Neural progenitor cell (in vitro differentiated cells): ENCODE measurements at regions not wholly inside any gene's neighbourhood (a gene's known extent, or its start where the extent isn't known, plus 50 kb on each side); places are given as distances from the start of the nearest gene placed in this dataset.

ENCODE experiments used
- DNase-seq: peaks from one replicate; pipeline ENCODE4 v3.0.0-alpha.2; 2016; ENCODE audit warnings: low spot score
- H2AFZ ChIP-seq: fragments of 200-600 bp; sonication (generic); replicated peaks from 2 replicates; pipeline ENCODE4 v1.6.1; 2016; ENCODE audit warnings: antibody characterized with exemption
- H3F3A ChIP-seq: fragments of 200-600 bp; sonication (generic); 2 replicates; pipeline ENCODE4 v1.6.1; 2016; ENCODE audit warnings: antibody characterized with exemption, low read depth
- H3K27ac ChIP-seq: fragments of 200-600 bp; sonication (generic); 2 replicates; pipeline ENCODE4 v1.5.1; 2016; ENCODE audit warnings: mild to moderate bottlenecking
- H3K27me3 ChIP-seq: fragments of 200-600 bp; sonication (generic); 2 replicates; pipeline ENCODE4 v1.6.1; 2016; ENCODE audit warnings: mild to moderate bottlenecking, moderate library complexity
- H3K36me3 ChIP-seq: fragments of 200-600 bp; sonication (generic); 2 replicates; pipeline ENCODE4 v1.5.1; 2016
- H3K4me1 ChIP-seq: fragments of 200-600 bp; sonication (generic); 2 replicates; pipeline ENCODE4 v1.6.1; 2016; ENCODE audit warnings: mixed run types
- H3K4me2 ChIP-seq: fragments of 200-600 bp; sonication (generic); 2 replicates; pipeline ENCODE4 v1.6.1; 2016
- H3K4me3 ChIP-seq: fragments of 200-600 bp; sonication (generic); 2 replicates; pipeline ENCODE4 v1.5.1; 2016
- H3K79me2 ChIP-seq: fragments of 200-600 bp; sonication (generic); 2 replicates; pipeline ENCODE4 v1.6.1; 2016; ENCODE audit warnings: low read depth
- H3K9ac ChIP-seq: fragments of 200-600 bp; sonication (generic); 2 replicates; pipeline ENCODE4 v1.6.1; 2016
- H3K9me3 ChIP-seq: fragments of 200-600 bp; sonication (generic); 2 replicates; pipeline ENCODE4 v1.5.1; 2016; ENCODE audit warnings: low read depth
- H4K20me1 ChIP-seq: fragments of 200-600 bp; sonication (generic); 2 replicates; pipeline ENCODE4 v1.6.1; 2016; ENCODE audit warnings: low read depth
- H3K27ac Mint-ChIP-seq: 3 replicates; pipeline ENCODE4 v1.8.0; 2021; ENCODE audit warnings: mixed read lengths
- H3K27me3 Mint-ChIP-seq: 2 replicates; pipeline ENCODE4 v1.8.0; 2022; ENCODE audit warnings: low read depth, mild to moderate bottlenecking, inconsistent platforms, moderate library complexity, mixed read lengths; ENCODE audit not compliant: insufficient read depth
- H3K36me3 Mint-ChIP-seq: 3 replicates; pipeline ENCODE4 v1.8.0; 2021; ENCODE audit warnings: mixed read lengths
- H3K4me1 Mint-ChIP-seq: 3 replicates; pipeline ENCODE4 v1.8.0; 2021; ENCODE audit warnings: mixed read lengths
- H3K4me3 Mint-ChIP-seq: 3 replicates; pipeline ENCODE4 v1.8.0; 2021; ENCODE audit warnings: mild to moderate bottlenecking, moderate library complexity, mixed read lengths
- H3K9me3 Mint-ChIP-seq: 3 replicates; pipeline ENCODE4 v1.8.0; 2020; ENCODE audit warnings: mixed read lengths
- CTCF ChIP-seq: fragments of 200-600 bp; sonication (generic); IDR thresholded peaks from 2 replicates; pipeline ENCODE4 v1.5.1; 2017; ENCODE audit warnings: antibody characterized with exemption, mild to moderate bottlenecking
- EZH2 ChIP-seq: fragments of 200-600 bp; sonication (generic); IDR thresholded peaks from 2 replicates; pipeline ENCODE4 v1.6.1; 2017; ENCODE audit warnings: antibody characterized with exemption, mild to moderate bottlenecking, moderate library complexity
- EZH2phosphoT487 ChIP-seq: fragments of 200-600 bp; sonication (generic); IDR thresholded peaks from 2 replicates; pipeline ENCODE4 v1.6.1; 2017; ENCODE audit warnings: antibody characterized with exemption

- Mint-ChIP-seq H3K4me1 (no peaks in the 10 kb centered on the region), H3K9me3 (no peaks in the 10 kb centered on the region), H3K27me3 (no peaks in the 10 kb centered on the region), H3K4me3 (no peak overlapping the region), H3K36me3 (no peaks in the 10 kb centered on the region), H3K27ac (no peak overlapping the region)
- Histone ChIP-seq H3K36me3 (no peaks in the 10 kb centered on the region), H3K4me1 (no peaks in the 10 kb centered on the region), H3F3A (no peaks in the 10 kb centered on the region), H3K4me3 (no peak overlapping the region), H3K9me3 (no peaks in the 10 kb centered on the region), H4K20me1 (no peaks in the 10 kb centered on the region), H3K4me2 (no peak overlapping the region), H3K27ac (no peak overlapping the region), H3K79me2 (no peaks in the 10 kb centered on the region), H3K27me3 (no peaks in the 10 kb centered on the region), H3K9ac (no peak overlapping the region), H2AFZ (no peak overlapping the region)
- TF ChIP-seq EZH2phosphoT487: no peak
- no peak for TF ChIP-seq CTCF
- TF ChIP-seq EZH2: no peak
- no peak for DNase-seq
Measured at GRCh38 chr16:6665126-6665525, 667.5 kb upstream of the RBFOX1 start.

GRCh38 chr16:6663668-6664067 is 669.0 kb upstream of the RBFOX1 start:
- H3K4me2 ChIP-seq: no peak overlapping the region
- H3K36me3 ChIP-seq: no peaks in the 10 kb centered on the region
- no peaks in the 10 kb centered on the region for H3K79me2 ChIP-seq
- H3K4me3 ChIP-seq: no peak overlapping the region
- H2AFZ ChIP-seq: no peak overlapping the region
- Mint-ChIP-seq H3K4me1 (no peaks in the 10 kb centered on the region), H3K27me3 (no peaks in the 10 kb centered on the region), H3K36me3 (no peaks in the 10 kb centered on the region), H3K4me3 (no peak overlapping the region), H3K27ac (no peak overlapping the region), H3K9me3 (no peaks in the 10 kb centered on the region)
- no peak overlapping the region for H3K27ac ChIP-seq
- H4K20me1 ChIP-seq: no peaks in the 10 kb centered on the region
- H3K9ac ChIP-seq: no peak overlapping the region
- H3F3A ChIP-seq: no peaks in the 10 kb centered on the region
- H3K4me1 ChIP-seq: no peaks in the 10 kb centered on the region
- DNase-seq: no peak
- H3K9me3 ChIP-seq: no peaks in the 10 kb centered on the region
- TF ChIP-seq EZH2phosphoT487 (no peak), EZH2 (no peak), CTCF (no peak)
- H3K27me3 ChIP-seq: no peaks in the 10 kb centered on the region

- Histone ChIP-seq H3K4me2 (no peak overlapping the region), H2AFZ (no peak overlapping the region), H3K4me3 (no peak overlapping the region), H4K20me1 (no peaks in the 10 kb centered on the region), H3K9me3 (no peaks in the 10 kb centered on the region), H3K79me2 (no peaks in the 10 kb centered on the region), H3K27me3 (no peaks in the 10 kb centered on the region), H3K27ac (no peak overlapping the region), H3K36me3 (no peaks in the 10 kb centered on the region), H3K4me1 (no peaks in the 10 kb centered on the region), H3K9ac (no peak overlapping the region), H3F3A (no peaks in the 10 kb centered on the region)
- no peak for DNase-seq
- Mint-ChIP-seq H3K27me3 (peaks cover 9% of the 10 kb centered on the region), H3K36me3 (no peaks in the 10 kb centered on the region), H3K9me3 (no peaks in the 10 kb centered on the region), H3K4me1 (no peaks in the 10 kb centered on the region), H3K4me3 (no peak overlapping the region), H3K27ac (no peak overlapping the region)
- TF ChIP-seq CTCF (no peak), EZH2phosphoT487 (no peak), EZH2 (no peak)
Measured at GRCh38 chr16:6656760-6657159, 675.9 kb upstream of the RBFOX1 start.

GRCh38 chr16:6646891-6647290 is 685.8 kb upstream of the RBFOX1 start:
- peaks cover 4% of the 10 kb centered on the region for H3K27me3 Mint-ChIP-seq
- H3F3A ChIP-seq: peaks cover 14% of the 10 kb centered on the region

More at GRCh38 chr16:6646891-6647290, 685.8 kb upstream of the RBFOX1 start:
- H3K9me3 Mint-ChIP-seq: no peaks in the 10 kb centered on the region
- H3K79me2 ChIP-seq: no peaks in the 10 kb centered on the region
- H3K9me3 ChIP-seq: no peaks in the 10 kb centered on the region
- no peak overlapping the region for H3K4me3 Mint-ChIP-seq
- peaks cover 14% of the 10 kb centered on the region for H3K4me1 Mint-ChIP-seq
- H3K27ac Mint-ChIP-seq: no peak overlapping the region
- peaks cover 21% of the 10 kb centered on the region for H3K4me1 ChIP-seq
- no peak overlapping the region for H3K27ac ChIP-seq
- H4K20me1 ChIP-seq: no peaks in the 10 kb centered on the region
- H3K36me3 ChIP-seq: no peaks in the 10 kb centered on the region
- no peak for DNase-seq
- H3K36me3 Mint-ChIP-seq: no peaks in the 10 kb centered on the region
- no peak overlapping the region for H3K9ac ChIP-seq
- no peak overlapping the region for H3K4me3 ChIP-seq
- no peak overlapping the region for H3K4me2 ChIP-seq
- TF ChIP-seq EZH2 (no peak), EZH2phosphoT487 (no peak), CTCF (no peak)
- no peak overlapping the region for H2AFZ ChIP-seq
- no peaks in the 10 kb centered on the region for H3K27me3 ChIP-seq
